ENCODE measurements at regions not wholly inside any gene's neighbourhood (a gene's known extent, or its start where the extent isn't known, plus 50 kb on each side); places are given as distances from the start of the nearest gene placed in this dataset.

- Histone ChIP-seq H2AFZ (ENCODE audit: insufficient read depth, low read depth, low read length, poor library complexity, severe bottlenecking) (no peak overlapping the region), H3K4me3 (replicated peaks in 1 of 3; ENCODE audit: low read depth in 2 of 3, low read length in 3 of 3) (no peak overlapping the region), H3K79me2 (ENCODE audit: insufficient read depth, low read length) (no peaks in the 10 kb centered on the region), H3K9ac (ENCODE audit: insufficient read depth, low read length, poor library complexity, severe bottlenecking) (no peak overlapping the region), H3K27ac (ENCODE audit: low read depth in 1 of 2, low read length in 2 of 2) (no peak overlapping the region), H3K4me2 (replicated peaks; ENCODE audit: extremely low read depth, low read length, poor library complexity, severe bottlenecking) (no peak overlapping the region), H3K27me3 (ENCODE audit: control insufficient read depth in 2 of 2, insufficient read depth in 2 of 2, low read length in 2 of 2) (no peaks in the 10 kb centered on the region), H3K36me3 (replicated peaks in 1 of 2; ENCODE audit: control insufficient read depth in 1 of 2, insufficient read depth in 2 of 2, low read length in 2 of 2) (no peaks in the 10 kb centered on the region), H3K4me1 (ENCODE audit: control insufficient read depth in 1 of 2, insufficient read depth in 2 of 2, low read length in 2 of 2) (no peaks in the 10 kb centered on the region), H3K9me3 (replicated peaks in 1 of 2; ENCODE audit: control insufficient read depth in 1 of 2, insufficient read depth in 1 of 2, low read length in 2 of 2) (no peaks in the 10 kb centered on the region), H4K20me1 (ENCODE audit: insufficient read depth, low read length) (no peaks in the 10 kb centered on the region)
- no peak overlapping the region for H3K27ac Mint-ChIP-seq
- TF ChIP-seq CTCF (IDR thresholded peaks at IDR 0.05) = no peak
- intact Hi-C loops (cut with micrococcal nuclease) = no loop called here
- no CpG with 5 or more reads among the region's 2 CpGs for WGBS (ENCODE audit: insufficient coverage)
- no peaks in the 10 kb centered on the region for H3K4me1 Mint-ChIP-seq
- H3K4me3 Mint-ChIP-seq = no peak overlapping the region
- H3K36me3 Mint-ChIP-seq = no peaks in the 10 kb centered on the region
- H3K9me3 Mint-ChIP-seq = peaks cover 0 to 5% (median 2%) of the 10 kb centered on the region in 7 donors
- no peak for DNase-seq
- H3K27me3 Mint-ChIP-seq (ENCODE audit: low read depth in 3 of 3) = peaks cover 0 to 2% (median 0%) of the 10 kb centered on the region in 3 donors
Measured at GRCh38 chr13:53276265-53276664, 247.7 kb downstream of the OLFM4 start.

GRCh38 chr13:53281677-53282076, 253.1 kb downstream of the OLFM4 start:
- H3K4me1 Mint-ChIP-seq = no peaks in the 10 kb centered on the region
- Histone ChIP-seq H3K9me3 (replicated peaks in 1 of 2; ENCODE audit: control insufficient read depth in 1 of 2, insufficient read depth in 1 of 2, low read length in 2 of 2) (no peaks in the 10 kb centered on the region), H3K4me2 (replicated peaks; ENCODE audit: extremely low read depth, low read length, poor library complexity, severe bottlenecking) (no peak overlapping the region), H3K79me2 (ENCODE audit: insufficient read depth, low read length) (no peaks in the 10 kb centered on the region), H3K4me1 (ENCODE audit: control insufficient read depth in 1 of 2, insufficient read depth in 2 of 2, low read length in 2 of 2) (no peaks in the 10 kb centered on the region), H3K27ac (ENCODE audit: low read depth in 1 of 2, low read length in 2 of 2) (no peak overlapping the region), H3K27me3 (ENCODE audit: control insufficient read depth in 2 of 2, insufficient read depth in 2 of 2, low read length in 2 of 2) (no peaks in the 10 kb centered on the region), H3K9ac (ENCODE audit: insufficient read depth, low read length, poor library complexity, severe bottlenecking) (no peak overlapping the region), H2AFZ (ENCODE audit: insufficient read depth, low read depth, low read length, poor library complexity, severe bottlenecking) (no peak overlapping the region), H4K20me1 (ENCODE audit: insufficient read depth, low read length) (no peaks in the 10 kb centered on the region), H3K4me3 (replicated peaks in 1 of 3; ENCODE audit: low read depth in 2 of 3, low read length in 3 of 3) (no peak overlapping the region), H3K36me3 (replicated peaks in 1 of 2; ENCODE audit: control insufficient read depth in 1 of 2, insufficient read depth in 2 of 2, low read length in 2 of 2) (no peaks in the 10 kb centered on the region)
- no peak overlapping the region for H3K27ac Mint-ChIP-seq
- DNase-seq = no peak
- TF ChIP-seq CTCF (IDR thresholded peaks at IDR 0.05) = no peak
- H3K36me3 Mint-ChIP-seq = no peaks in the 10 kb centered on the region
- intact Hi-C loops (cut with micrococcal nuclease) = no loop called here
- no peak overlapping the region for H3K4me3 Mint-ChIP-seq
- peaks cover 0 to 5% (median 3%) of the 10 kb centered on the region in 7 donors for H3K9me3 Mint-ChIP-seq
- peaks cover 0 to 2% (median 2%) of the 10 kb centered on the region in 3 donors for H3K27me3 Mint-ChIP-seq (ENCODE audit: low read depth in 3 of 3)
